ENCODE measurements at regions not wholly inside any gene's neighbourhood (a gene's known extent, or its start where the extent isn't known, plus 50 kb on each side); places are given as distances from the start of the nearest gene placed in this dataset.

DNA sequence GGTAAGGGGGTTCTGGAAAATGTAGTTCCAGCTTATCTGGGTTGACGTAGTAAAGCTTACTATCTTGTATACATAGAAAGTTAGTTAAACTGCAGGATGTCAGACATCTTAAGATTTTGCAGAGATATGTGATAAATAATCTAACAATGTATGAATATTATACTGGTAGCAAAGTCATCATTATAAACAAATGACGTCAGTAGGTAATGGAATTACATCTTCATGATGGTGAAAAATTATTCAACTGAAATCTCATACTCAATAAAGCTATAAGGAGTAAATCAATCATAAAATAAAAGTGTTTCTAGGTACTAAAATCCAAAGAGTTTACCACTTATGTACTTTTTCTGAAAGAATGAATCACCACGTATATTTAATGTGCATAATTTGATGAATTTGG lies 217.3 kb upstream of the CDH10 start:
- Histone ChIP-seq H3K9me2 (no peaks in the 10 kb centered on the region), H3K9ac (no peak overlapping the region), H4K20me1 (ENCODE audit: insufficient read depth) (no peaks in the 10 kb centered on the region), H3K79me2 (ENCODE audit: insufficient read depth) (no peaks in the 10 kb centered on the region), H3K4me2 (no peak overlapping the region), H2AFZ (ENCODE audit: low read depth) (no peak overlapping the region), H3K4me3 (ENCODE audit: low read depth in 2 of 2, low read length in 1 of 2) (no peak overlapping the region), H3K27ac (ENCODE audit: low read depth in 2 of 2, low read length in 1 of 2) (no peak overlapping the region), H3K4me1 (ENCODE audit: control insufficient read depth in 1 of 2, insufficient read depth in 2 of 2, low read depth in 1 of 2, low read length in 1 of 2) (no peaks in the 10 kb centered on the region), H3K27me3 (ENCODE audit: insufficient read depth) (no peaks in the 10 kb centered on the region), H3K9me3 (no peaks in the 10 kb centered on the region), H3F3A (replicated peaks; ENCODE audit: insufficient read depth) (no peaks in the 10 kb centered on the region), H3K36me3 (replicated peaks in 1 of 2; ENCODE audit: control insufficient read depth in 1 of 2, insufficient read depth in 2 of 2, low read length in 1 of 2) (no peaks in the 10 kb centered on the region)
- CTCF ChIA-PET = interaction anchor here (1.5 kb wide), 1 partner anchor 23 kb away, joined by 4 read pairs; no protein-coding TSS in a partner anchor
- TF ChIP-seq NFIC (IDR thresholded peaks at IDR 0.05; ENCODE audit: borderline replicate concordance) = no peak
- POLR2A ChIA-PET = no interaction called here
- no peak for DNase-seq
- WGBS (ENCODE audit: low lambda C conversion rate) = 4% methylated on average over 3 of the region's 3 CpGs

DNA sequence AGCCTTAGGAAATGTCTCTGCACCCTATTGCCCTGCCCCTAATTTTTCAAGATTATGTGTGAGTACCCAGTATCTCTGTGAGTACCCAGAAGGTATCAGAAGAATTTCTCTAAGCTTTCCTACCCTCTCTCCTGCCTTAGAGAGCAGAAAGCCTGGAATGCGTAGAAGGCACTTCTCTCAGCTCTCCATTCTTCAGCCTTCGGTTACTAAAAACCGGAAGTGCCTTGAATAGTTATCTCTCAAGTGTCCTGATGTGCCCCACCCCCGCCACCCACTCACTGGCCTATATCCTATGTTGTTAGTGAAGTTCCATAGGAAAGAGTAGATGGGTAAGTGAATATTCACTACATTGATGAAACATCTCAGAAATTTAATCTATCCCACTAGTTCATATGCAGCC lies 210.7 kb upstream of the CDH10 start:
- H3K4me1 ChIP-seq (ENCODE audit: control insufficient read depth in 1 of 2, insufficient read depth in 2 of 2, low read depth in 1 of 2, low read length in 1 of 2) = no peaks in the 10 kb centered on the region
- no peak overlapping the region for H3K4me2 ChIP-seq
- TF ChIP-seq TEAD4 (IDR thresholded peaks at IDR 0.05; ENCODE audit: borderline replicate concordance, insufficient read depth) = no peak
- TF ChIP-seq SMC3 (IDR thresholded peaks at IDR 0.05; ENCODE audit: low read depth, low read length) = no peak
- TF ChIP-seq RFX5 (IDR thresholded peaks at IDR 0.05; ENCODE audit: low read length) = no peak
- no peak for TF ChIP-seq YY1 (IDR thresholded peaks at IDR 0.05; ENCODE audit: low read depth)
- TF ChIP-seq, protein P1, sequence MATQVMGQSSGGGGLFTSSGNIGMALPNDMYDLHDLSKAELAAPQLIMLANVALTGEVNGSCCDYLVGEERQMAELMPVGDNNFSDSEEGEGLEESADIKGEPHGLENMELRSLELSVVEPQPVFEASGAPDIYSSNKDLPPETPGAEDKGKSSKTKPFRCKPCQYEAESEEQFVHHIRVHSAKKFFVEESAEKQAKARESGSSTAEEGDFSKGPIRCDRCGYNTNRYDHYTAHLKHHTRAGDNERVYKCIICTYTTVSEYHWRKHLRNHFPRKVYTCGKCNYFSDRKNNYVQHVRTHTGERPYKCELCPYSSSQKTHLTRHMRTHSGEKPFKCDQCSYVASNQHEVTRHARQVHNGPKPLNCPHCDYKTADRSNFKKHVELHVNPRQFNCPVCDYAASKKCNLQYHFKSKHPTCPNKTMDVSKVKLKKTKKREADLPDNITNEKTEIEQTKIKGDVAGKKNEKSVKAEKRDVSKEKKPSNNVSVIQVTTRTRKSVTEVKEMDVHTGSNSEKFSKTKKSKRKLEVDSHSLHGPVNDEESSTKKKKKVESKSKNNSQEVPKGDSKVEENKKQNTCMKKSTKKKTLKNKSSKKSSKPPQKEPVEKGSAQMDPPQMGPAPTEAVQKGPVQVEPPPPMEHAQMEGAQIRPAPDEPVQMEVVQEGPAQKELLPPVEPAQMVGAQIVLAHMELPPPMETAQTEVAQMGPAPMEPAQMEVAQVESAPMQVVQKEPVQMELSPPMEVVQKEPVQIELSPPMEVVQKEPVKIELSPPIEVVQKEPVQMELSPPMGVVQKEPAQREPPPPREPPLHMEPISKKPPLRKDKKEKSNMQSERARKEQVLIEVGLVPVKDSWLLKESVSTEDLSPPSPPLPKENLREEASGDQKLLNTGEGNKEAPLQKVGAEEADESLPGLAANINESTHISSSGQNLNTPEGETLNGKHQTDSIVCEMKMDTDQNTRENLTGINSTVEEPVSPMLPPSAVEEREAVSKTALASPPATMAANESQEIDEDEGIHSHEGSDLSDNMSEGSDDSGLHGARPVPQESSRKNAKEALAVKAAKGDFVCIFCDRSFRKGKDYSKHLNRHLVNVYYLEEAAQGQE (IDR thresholded peaks at IDR 0.05; ENCODE audit: low read depth, low read length) = no peak
- TF ChIP-seq, protein P2, sequence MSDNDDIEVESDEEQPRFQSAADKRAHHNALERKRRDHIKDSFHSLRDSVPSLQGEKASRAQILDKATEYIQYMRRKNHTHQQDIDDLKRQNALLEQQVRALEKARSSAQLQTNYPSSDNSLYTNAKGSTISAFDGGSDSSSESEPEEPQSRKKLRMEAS (IDR thresholded peaks at IDR 0.05; ENCODE audit: low read depth) = no peak
- no peak for TF ChIP-seq TAF1 (IDR thresholded peaks at IDR 0.05; ENCODE audit: borderline replicate concordance, low read depth, low read length)
- TF ChIP-seq, protein P3, sequence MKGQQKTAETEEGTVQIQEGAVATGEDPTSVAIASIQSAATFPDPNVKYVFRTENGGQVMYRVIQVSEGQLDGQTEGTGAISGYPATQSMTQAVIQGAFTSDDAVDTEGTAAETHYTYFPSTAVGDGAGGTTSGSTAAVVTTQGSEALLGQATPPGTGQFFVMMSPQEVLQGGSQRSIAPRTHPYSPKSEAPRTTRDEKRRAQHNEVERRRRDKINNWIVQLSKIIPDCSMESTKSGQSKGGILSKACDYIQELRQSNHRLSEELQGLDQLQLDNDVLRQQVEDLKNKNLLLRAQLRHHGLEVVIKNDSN (IDR thresholded peaks at IDR 0.05; ENCODE audit: borderline replicate concordance, low read depth) = no peak
- TF ChIP-seq RCOR1 (IDR thresholded peaks at IDR 0.05; ENCODE audit: low read length) = no peak
- TF ChIP-seq, protein P4, sequence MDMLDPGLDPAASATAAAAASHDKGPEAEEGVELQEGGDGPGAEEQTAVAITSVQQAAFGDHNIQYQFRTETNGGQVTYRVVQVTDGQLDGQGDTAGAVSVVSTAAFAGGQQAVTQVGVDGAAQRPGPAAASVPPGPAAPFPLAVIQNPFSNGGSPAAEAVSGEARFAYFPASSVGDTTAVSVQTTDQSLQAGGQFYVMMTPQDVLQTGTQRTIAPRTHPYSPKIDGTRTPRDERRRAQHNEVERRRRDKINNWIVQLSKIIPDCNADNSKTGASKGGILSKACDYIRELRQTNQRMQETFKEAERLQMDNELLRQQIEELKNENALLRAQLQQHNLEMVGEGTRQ (IDR thresholded peaks at IDR 0.05; ENCODE audit: borderline replicate concordance, low read depth, low read length) = no peak
- no peak for TF ChIP-seq SIN3A (IDR thresholded peaks at IDR 0.05; ENCODE audit: borderline replicate concordance, low read depth, low read length)
- no peak for TF ChIP-seq FOXM1 (IDR thresholded peaks at IDR 0.05; ENCODE audit: low read depth)
- TF ChIP-seq GATA2 (CRISPR knock-in tag; IDR thresholded peaks at IDR 0.05) = no peak
- H3K27ac ChIP-seq (ENCODE audit: low read depth in 2 of 2, low read length in 1 of 2) = no peak overlapping the region
- no peak overlapping the region for H2AFZ ChIP-seq (ENCODE audit: low read depth)
- H3K9ac ChIP-seq = no peak overlapping the region
- ChIA-PET CTCF (no interaction called here), POLR2A (no interaction called here)
- H3K4me3 ChIP-seq (ENCODE audit: low read depth in 2 of 2, low read length in 1 of 2) = no peak overlapping the region
- WGBS (ENCODE audit: low lambda C conversion rate) = 9% methylated on average over 4 of the region's 4 CpGs
- no peaks in the 10 kb centered on the region; the same call in 1 of the 2 replicates for H3K27me3 ChIP-seq (ENCODE audit: insufficient read depth)
- DNase-seq = no peak
- H3F3A ChIP-seq (replicated peaks; ENCODE audit: insufficient read depth) = no peaks in the 10 kb centered on the region
- H3K9me2 ChIP-seq = no peaks in the 10 kb centered on the region
- no peaks in the 10 kb centered on the region for H3K9me3 ChIP-seq
- H3K79me2 ChIP-seq (ENCODE audit: insufficient read depth) = no peaks in the 10 kb centered on the region
- H4K20me1 ChIP-seq (ENCODE audit: insufficient read depth) = no peaks in the 10 kb centered on the region
- H3K36me3 ChIP-seq (replicated peaks in 1 of 2; ENCODE audit: control insufficient read depth in 1 of 2, insufficient read depth in 2 of 2, low read length in 1 of 2) = no peaks in the 10 kb centered on the region

Measured in SK-N-SH (cell line).